ENCODE measurements at regions not wholly inside any gene's neighbourhood (a gene's known extent, or its start where the extent isn't known, plus 50 kb on each side); places are given as distances from the start of the nearest gene placed in this dataset.

- Histone ChIP-seq H3K4me2 (ENCODE audit: low read length) (no peak overlapping the region), H3K9me3 (ENCODE audit: low read length) (no peaks in the 10 kb centered on the region), H3K9ac (ENCODE audit: low read length) (no peak overlapping the region), H3K36me3 (ENCODE audit: insufficient read depth, low read length) (no peaks in the 10 kb centered on the region), H3K27me3 (ENCODE audit: insufficient read depth, low read length) (no peaks in the 10 kb centered on the region), H3K4me1 (ENCODE audit: insufficient read depth, low read length, severe bottlenecking) (no peaks in the 10 kb centered on the region), H3K27ac (ENCODE audit: low read depth, low read length, poor library complexity, severe bottlenecking) (no peak overlapping the region), H3F3A (ENCODE audit: insufficient read depth, low read length) (no peaks in the 10 kb centered on the region), H3K9me2 (ENCODE audit: low read depth, low read length) (no peaks in the 10 kb centered on the region), H3K4me3 (ENCODE audit: low read depth, low read length, poor library complexity, severe bottlenecking) (no peak overlapping the region), H4K20me1 (ENCODE audit: insufficient read depth, low read length) (no peaks in the 10 kb centered on the region), H3K79me2 (ENCODE audit: insufficient read depth, low read length) (no peaks in the 10 kb centered on the region), H2AFZ (ENCODE audit: low read length) (no peak overlapping the region)
- TF ChIP-seq EZH2 (IDR thresholded peaks at IDR 0.05; ENCODE audit: borderline replicate concordance, low read length) (no peak), CTCF (IDR thresholded peaks at IDR 0.05; ENCODE audit: low read length) (no peak)
Measured at GRCh38 chr4:11337287-11337686, 91.4 kb downstream of the HS3ST1 start.

GRCh38 chr4:11336435-11336834 is 92.3 kb downstream of the HS3ST1 start:
- Histone ChIP-seq H3K27ac (ENCODE audit: low read depth, low read length, poor library complexity, severe bottlenecking) (no peak overlapping the region), H3K36me3 (ENCODE audit: insufficient read depth, low read length) (no peaks in the 10 kb centered on the region), H3K9me2 (ENCODE audit: low read depth, low read length) (no peaks in the 10 kb centered on the region), H3K27me3 (ENCODE audit: insufficient read depth, low read length) (no peaks in the 10 kb centered on the region), H3K9me3 (ENCODE audit: low read length) (no peaks in the 10 kb centered on the region), H3F3A (ENCODE audit: insufficient read depth, low read length) (no peaks in the 10 kb centered on the region), H4K20me1 (ENCODE audit: insufficient read depth, low read length) (no peaks in the 10 kb centered on the region), H3K4me3 (ENCODE audit: low read depth, low read length, poor library complexity, severe bottlenecking) (no peak overlapping the region), H3K79me2 (ENCODE audit: insufficient read depth, low read length) (no peaks in the 10 kb centered on the region), H3K4me2 (ENCODE audit: low read length) (no peak overlapping the region), H3K9ac (ENCODE audit: low read length) (no peak overlapping the region), H3K4me1 (ENCODE audit: insufficient read depth, low read length, severe bottlenecking) (no peaks in the 10 kb centered on the region), H2AFZ (ENCODE audit: low read length) (no peak overlapping the region)
- no peak for TF ChIP-seq EZH2 (IDR thresholded peaks at IDR 0.05; ENCODE audit: borderline replicate concordance, low read length)
- no peak for TF ChIP-seq CTCF (IDR thresholded peaks at IDR 0.05; ENCODE audit: low read length)

- Histone ChIP-seq H4K20me1 (ENCODE audit: insufficient read depth, low read length) (no peaks in the 10 kb centered on the region), H3K4me2 (ENCODE audit: low read length) (no peak overlapping the region), H2AFZ (ENCODE audit: low read length) (no peak overlapping the region), H3K36me3 (ENCODE audit: insufficient read depth, low read length) (no peaks in the 10 kb centered on the region), H3K27ac (ENCODE audit: low read depth, low read length, poor library complexity, severe bottlenecking) (no peak overlapping the region), H3K4me3 (ENCODE audit: low read depth, low read length, poor library complexity, severe bottlenecking) (no peak overlapping the region), H3K27me3 (ENCODE audit: insufficient read depth, low read length) (no peaks in the 10 kb centered on the region), H3K79me2 (ENCODE audit: insufficient read depth, low read length) (no peaks in the 10 kb centered on the region), H3K9ac (ENCODE audit: low read length) (no peak overlapping the region), H3K9me2 (ENCODE audit: low read depth, low read length) (no peaks in the 10 kb centered on the region), H3K9me3 (ENCODE audit: low read length) (no peaks in the 10 kb centered on the region), H3F3A (ENCODE audit: insufficient read depth, low read length) (no peaks in the 10 kb centered on the region), H3K4me1 (ENCODE audit: insufficient read depth, low read length, severe bottlenecking) (no peaks in the 10 kb centered on the region)
- no peak for TF ChIP-seq EZH2 (IDR thresholded peaks at IDR 0.05; ENCODE audit: borderline replicate concordance, low read length)
- TF ChIP-seq CTCF (IDR thresholded peaks at IDR 0.05; ENCODE audit: low read length), result no peak
Measured at GRCh38 chr4:11334887-11335286, 93.8 kb downstream of the HS3ST1 start.

Measured in OCI-LY1 (cell line).